ENCODE measurements at regions not wholly inside any gene's neighbourhood (a gene's known extent, or its start where the extent isn't known, plus 50 kb on each side); places are given as distances from the start of the nearest gene placed in this dataset.

- no peak for TF ChIP-seq POLR2AphosphoS5 (IDR thresholded peaks at IDR 0.05; ENCODE audit: low read depth, low read length)
- TF ChIP-seq CTCF (IDR thresholded peaks at IDR 0.05): no peak
- no peak for TF ChIP-seq REST (IDR thresholded peaks at IDR 0.05; ENCODE audit: insufficient read depth in 1 of 2, low read depth in 2 of 2, low read length in 1 of 2)
- no peak for TF ChIP-seq SIN3A (IDR thresholded peaks at IDR 0.05; ENCODE audit: borderline replicate concordance, insufficient read depth, low read depth, low read length)
Observed at GRCh38 chr13:73278186-73278585, 219.4 kb downstream of the KLF5 start.
